ENCODE measurements at regions not wholly inside any gene's neighbourhood (a gene's known extent, or its start where the extent isn't known, plus 50 kb on each side); places are given as distances from the start of the nearest gene placed in this dataset.
"Not testable (repeated sequence)": the region's sequence is repeated elsewhere in the genome, so short reads cannot be mapped to it uniquely, and the experiment has no call there.

DNA sequence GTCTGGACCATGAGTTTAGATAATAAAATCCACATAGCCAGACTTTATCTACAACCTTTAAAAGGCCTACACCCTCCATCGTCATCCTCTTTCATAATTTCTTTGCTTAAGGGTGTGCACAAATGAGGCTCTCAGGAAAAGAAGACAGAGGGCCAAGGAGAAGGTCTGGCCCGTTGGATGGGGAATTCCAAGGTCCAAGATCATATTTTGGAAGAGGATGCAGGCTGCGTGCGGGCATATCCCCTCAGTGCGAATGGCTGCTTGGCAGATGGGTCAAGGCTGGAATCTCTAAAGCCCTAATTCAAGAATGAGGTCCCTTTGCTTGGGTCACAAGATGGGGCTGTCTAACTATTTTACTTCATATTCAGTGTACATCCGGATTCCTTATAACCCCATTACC lies 782.2 kb upstream of the NCAM2 start:
- DNase-seq, result no peak

DNA sequence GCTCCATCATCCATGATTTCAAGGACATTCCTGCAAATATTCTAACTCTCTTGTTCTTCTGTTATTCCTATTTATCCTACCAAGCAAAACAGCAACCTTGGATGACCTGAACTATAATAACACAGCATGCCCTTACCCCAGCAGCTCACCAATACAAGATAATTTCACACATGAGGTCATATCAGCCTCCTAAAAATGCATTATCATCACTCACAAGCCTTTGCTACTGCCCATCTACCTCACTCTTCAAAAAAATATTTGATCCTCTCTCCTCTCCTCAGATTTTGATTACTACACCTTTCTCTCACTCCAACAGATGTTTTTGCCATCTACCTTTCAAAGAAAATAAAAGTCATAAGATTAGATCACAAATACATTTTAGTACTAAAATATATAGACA lies 777.6 kb upstream of the NCAM2 start:
- no peak for DNase-seq

DNA sequence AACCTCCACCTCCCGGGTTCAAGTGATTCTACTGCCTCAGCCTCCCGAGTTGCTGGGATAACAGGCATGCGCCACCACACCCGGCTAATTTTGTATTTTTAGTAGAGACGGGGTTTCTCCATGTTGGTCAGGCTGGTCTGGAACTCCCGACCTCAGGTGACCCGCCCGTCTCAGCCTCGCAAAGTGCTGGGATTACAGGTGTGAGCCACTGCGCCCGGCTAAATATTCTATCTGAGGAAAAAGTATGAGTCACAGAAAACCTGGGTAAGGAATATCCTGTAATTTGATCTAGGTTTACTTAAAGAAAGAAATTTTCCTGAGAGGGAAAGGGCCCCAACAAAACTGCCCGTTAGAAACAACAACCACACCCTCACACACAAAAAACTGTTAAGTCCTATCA lies 776.2 kb upstream of the NCAM2 start:
- not testable (repeated sequence) for DNase-seq

DNA sequence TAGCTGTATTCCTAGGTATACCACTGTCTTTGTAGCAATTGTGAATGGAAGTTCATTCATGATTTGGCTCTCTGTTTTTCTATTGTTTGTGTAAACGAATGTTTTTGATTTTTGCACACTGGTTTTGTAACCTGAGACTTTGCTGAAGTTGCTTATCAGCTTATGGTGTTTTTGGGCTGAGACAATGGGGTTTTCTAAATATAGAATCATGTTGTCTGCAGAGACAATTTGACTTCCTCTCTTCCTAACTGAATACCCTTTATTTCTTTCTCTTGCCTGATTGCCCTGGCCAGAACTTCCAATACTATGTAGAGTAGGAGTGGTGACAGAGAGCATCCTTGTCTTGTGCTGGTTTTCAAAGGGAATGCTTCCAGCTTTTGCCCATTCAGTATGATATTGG lies 761.6 kb upstream of the NCAM2 start:
- DNase-seq, result not testable (repeated sequence)

DNA sequence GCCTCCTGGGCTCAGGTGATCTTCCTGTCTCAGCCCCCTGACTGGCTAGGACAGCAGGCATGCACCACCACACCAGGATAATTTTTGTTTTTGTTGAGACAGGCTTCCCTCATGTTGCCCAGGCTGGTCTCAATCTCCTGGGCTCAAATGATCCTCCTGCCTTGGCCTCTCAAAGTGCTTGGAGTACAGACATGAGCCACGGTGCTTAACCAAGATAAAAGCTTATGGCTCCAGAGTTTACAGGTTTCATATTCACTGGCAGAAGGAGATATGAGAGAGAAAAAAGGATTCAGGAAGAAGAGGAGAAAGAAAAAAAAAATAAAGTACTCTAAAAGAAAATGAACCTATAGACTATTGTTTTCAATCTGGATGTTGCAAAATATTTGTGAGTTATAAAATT lies 748.8 kb upstream of the NCAM2 start:
- no peak for DNase-seq

DNA sequence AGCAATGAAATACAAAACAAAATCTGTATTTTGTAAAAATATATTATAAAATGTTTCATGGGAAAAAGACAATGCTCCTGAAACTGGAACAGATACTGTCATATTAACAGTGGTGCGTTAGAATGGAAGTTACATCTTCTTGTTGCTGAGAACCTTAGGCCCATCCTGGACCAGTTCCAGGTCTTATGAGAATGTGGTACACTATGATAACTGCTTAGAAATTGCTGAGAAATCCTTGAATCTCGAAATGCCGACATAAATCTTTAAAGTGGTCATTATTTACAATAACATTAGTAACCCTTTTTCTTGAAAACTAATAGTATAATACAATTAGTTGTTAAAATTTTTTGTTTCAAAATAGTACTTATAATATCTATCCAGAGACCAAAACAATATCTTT lies 747.9 kb upstream of the NCAM2 start:
- DNase-seq, result no peak

DNA sequence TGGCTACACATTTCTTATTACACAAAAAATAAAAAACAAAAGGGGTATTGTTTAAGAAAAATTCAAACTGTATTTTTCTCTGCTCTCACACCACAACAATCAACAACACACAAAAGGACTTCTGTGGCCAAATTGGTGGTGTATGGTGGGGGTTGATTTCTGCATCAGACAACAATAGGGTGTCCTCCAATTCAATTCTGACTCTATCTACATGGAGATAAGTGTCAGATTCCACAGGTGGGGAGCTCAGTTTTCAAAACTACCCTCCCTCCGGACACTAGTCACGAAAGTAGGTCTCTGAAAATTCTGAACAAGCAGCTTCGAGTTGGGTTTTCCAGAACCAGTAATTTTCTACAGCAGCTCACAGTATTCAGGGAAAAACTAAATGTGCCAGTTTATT lies 744.9 kb upstream of the NCAM2 start:
- DNase-seq, result no peak

DNA sequence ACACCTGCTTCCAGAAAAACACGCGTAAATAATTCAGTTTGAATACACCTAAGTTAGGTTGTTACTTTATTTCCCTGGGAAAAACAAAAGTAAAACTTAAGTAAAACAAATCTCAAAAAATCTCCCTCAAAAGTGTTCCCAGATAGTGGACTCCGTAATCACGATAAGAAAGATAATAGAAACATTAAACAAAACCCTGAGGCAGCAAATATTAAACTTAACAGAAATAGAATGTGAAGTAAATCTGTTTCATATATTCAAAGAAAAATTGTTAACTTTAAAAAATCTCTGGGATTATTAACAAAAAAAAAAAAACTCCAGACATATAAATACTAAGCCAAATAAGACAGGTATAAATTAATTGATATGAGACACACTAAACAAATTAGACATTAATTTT lies 743.2 kb upstream of the NCAM2 start:
- DNase-seq, result no peak

DNA sequence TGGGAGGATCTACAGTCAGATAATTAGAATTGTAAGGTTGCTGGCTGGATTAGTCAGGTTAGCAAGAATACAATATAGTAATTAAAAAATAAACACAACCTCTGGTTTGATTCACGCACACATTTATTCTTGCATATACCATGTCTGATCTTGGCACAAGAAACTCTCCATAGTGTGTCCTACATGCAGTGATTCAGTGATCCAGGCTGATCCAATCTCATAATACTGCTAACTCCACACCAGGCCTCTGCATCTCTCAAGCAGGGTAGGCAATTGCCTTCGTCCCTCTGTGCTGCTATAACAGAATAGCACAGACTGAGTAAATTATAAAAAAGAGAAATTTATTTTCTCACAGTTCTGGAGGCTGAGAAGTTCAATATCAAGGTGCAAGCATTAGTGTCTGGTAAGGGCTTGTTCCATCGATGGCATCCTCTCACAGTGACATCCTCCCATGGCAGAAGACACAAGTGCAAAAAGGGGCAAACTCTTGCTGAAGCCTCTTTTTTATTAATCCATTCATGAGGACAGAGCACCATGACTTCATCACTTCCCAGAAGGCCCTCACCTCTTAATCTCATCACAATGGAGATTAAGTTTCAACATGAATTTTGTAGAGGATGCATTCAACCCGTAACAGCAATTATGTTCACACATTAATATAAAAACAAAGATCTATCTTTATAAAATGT lies 741.0 kb upstream of the NCAM2 start:
- no peak for DNase-seq

DNA sequence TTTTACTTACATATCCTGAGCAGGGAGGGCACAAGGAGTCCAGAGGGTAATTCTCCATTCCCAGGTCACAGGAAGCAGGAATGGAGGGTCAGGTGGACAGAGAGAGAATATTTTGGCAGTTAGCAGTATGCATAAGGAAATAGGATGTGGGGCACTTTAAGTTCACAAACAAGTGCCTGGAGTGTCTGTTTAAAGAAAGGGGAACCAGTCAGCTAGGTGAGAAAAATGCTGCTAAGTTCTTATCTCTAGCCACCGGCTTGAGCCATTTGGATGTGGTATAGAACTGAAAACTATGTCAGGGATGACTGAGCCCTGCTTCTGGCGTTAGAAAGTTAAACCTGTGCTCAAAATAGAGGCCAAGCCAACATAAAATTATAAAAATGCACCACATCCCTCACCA lies 739.7 kb upstream of the NCAM2 start:
- DNase-seq, result no peak

DNA sequence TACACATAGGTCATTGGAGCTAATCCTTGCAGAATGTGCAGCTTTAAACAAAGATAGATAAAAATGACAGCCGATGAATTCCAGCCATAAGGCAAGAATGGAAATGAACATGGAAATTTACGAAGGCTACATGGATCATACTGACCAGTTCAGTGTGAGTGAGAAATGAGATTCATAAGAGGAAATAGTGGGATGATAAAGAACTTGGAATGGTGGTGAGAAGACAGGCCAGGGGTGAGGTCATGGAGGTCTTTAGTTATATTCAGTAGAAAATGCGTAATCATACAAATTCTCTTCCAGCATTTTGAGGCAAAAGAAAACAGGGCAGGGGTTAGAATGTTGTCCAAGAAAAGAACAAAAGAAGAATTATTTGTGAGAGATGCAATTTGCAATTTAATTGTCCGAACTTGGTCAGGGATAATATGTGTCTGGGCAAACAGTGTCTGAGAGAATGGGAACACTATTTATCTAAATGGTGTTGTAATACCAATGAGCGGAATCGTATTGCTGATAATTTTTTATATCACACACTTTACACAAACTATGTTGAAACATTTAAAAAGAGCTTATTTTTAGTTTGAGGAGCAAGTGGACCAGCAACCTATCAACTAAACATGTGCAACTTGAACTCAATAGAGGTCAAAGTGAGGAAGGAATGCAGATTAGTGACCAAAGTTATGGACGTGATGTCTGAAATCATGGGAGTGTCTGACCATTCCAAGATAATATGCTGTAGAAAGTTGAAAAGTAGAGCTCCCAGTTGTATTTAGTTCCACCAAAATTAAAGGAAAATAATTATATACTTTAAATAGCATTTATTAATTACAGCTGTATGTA lies 739.0 kb upstream of the NCAM2 start:
- no peak for DNase-seq

DNA sequence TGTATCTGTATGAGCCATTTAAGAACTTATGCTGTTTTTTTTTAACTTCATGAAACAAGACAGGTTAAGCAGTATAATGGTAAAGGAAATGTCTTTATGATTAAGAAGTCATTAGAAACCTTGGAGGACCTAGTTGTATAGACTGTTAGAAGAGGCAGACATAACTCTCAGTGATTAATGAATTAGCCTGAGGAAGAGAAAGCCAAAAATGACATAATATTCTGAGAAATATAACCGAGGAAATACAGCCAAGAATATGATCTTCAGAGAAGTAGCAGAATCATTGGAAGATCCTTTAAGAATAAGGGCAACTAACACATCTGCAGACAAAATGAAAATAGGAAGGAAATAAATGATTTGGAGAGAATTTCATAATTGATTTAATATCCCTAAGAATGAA lies 738.1 kb upstream of the NCAM2 start:
- no peak for DNase-seq

DNA sequence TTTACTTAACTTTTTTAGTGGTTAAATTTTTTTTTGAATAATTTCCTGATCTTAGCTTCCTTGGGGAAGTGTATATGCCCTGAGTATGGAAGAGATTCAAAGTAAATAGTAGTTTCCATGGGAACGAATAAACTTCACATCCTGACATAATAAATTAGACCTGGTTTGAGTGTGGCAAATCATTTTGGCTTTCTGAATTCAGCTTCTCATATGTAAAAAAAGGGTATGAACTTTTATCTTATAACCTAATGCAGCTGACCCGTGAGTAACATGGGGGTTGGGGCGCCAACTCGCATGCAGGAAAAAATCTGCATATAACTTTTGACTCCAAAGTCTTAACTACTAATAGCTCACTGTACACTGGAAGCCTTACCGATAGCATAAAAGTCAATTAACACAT lies 736.8 kb upstream of the NCAM2 start:
- DNase-seq, result no peak

DNA sequence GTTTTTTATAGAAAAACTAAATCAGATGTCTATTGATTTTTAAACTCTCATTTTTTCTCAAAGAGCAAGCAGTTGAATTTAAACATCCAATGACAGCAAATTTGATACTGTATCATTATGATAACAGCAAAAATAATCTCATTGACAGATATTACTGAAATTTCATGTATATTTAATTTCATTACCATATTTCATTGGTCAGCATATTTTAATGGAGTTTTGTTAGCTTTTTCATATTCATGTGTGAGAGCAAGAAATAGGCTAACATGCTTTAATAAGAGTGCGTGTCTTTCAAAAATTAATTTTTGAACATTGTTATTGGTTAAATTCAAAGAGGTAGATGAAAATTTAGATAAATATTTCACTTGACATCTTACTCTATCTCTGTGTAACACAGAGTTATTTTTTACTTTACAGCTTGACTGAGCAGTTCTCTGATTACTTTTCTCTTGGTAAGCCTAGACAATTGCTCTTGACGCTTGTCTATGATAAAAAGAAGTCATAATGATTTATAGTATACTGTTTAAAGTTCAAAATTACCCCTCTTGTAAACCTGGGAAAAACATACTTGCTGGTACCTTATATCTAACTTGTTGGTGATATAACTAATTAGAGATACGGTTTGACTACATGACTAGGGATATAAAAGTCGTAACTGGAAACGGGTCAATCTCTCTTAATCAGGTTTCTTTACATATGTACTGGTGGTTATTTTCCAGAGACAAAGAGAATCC lies 732.3 kb upstream of the NCAM2 start:
- DNase-seq, result no peak

DNA sequence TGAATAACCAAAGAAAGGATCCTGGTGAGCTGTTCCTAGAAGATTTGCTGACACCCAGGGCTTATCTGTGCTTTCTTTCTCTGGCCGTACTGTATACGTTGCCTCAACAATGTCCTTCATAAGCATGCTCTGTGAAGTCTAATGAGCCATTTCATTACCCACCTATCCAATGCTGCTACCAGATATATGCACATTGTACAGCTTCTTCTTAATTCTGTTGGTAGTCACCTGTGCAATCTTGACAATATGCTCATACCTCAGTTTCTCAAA lies 731.8 kb upstream of the NCAM2 start:
- no peak for DNase-seq

DNA sequence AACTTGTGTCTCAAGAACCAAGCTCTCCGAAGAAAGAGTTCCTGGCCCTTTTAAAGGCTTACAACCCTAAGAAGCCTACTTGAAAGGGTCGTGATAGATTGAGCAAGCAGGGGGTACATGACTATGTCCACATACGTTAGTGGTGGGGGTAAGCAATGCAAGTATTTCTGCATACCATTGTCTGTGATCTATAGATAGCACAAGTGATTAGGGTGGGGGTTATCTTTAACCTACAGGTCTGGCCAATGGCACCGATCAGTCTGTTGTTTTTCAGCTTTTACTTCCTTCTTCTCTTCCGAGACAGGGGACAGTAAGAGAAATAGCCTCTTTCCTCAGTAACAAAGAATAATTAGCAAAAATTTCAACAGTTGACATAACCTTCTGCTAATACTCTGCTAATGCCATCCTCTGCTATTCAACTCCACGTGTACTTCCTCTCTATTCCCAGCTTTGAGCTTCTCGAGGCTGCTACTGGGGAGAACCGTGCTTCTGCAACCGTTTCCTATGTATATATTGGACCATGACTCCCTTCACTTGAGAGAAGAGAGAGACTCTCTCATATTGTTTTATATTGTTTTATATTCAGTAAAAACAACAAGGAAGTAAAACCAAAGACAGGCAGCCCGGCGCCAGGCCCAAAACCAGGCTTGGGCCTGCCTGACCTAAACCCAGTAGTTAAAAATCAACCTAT lies 727.7 kb upstream of the NCAM2 start:
- DNase-seq, result no peak

DNA sequence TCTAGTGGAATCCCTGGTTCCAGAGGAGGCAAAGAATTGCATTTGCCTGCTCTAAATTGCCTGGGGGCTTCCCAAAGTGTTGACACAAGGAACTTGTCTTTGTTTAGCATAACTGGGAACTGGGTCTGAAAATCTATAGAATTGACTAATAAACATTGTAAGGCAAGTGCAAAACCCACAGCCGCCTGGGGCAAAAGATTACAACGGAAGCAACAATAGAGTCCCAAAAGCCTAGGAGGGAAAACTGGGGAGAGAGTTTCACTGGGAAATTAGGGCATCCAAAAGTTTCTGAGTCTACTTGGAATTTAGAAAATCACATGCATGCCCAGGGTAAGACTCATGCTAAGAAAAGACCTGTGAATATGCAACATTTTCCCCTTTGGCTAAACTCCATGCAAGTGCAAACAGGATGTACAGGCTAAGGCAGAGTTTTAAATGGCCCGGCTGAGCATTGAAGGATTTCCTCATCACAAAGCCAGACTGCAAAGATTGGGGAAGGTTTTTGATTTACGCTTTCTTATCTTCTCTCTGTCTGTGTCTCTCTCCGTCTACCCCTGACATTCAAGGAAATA lies 725.3 kb upstream of the NCAM2 start:
- DNase-seq, result no peak

DNA sequence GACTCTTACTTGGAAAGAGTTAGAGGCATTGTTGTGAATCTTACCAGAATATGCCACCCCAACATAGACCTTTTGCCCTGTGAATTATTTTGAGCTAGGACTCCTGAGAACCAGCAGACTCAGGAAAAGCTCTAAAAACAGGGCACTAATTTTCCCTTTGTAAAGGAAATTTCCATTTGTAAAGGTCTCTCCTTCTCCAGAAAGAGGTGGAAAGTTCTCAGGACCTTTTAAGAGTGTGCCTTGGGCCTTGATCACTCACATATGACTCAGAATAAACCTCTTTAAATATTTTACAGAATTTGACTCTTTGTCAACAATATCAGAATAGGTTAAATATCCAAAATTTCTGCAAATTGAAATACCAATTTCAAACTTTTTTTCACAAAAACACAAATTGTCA lies 721.8 kb upstream of the NCAM2 start:
- no peak for DNase-seq

DNA sequence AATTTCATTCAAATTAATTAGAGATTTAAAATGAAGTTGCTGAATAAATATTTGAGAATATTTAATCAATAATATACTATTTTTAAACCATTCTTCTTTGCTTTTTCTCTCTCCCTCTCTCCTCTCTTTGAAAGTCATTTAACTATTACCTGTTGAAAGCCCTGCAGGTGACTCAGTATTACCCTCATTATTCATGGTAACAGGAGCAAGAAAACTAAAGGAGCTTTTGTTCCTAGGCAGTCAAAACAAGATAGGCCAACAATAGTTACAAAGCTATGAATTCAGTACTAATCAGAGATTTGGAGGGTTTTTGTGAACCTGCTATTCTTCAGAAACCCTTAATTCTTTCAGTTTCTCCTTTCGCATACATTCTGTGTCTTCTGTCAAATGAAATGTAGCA lies 721.3 kb upstream of the NCAM2 start:
- DNase-seq, result no peak

DNA sequence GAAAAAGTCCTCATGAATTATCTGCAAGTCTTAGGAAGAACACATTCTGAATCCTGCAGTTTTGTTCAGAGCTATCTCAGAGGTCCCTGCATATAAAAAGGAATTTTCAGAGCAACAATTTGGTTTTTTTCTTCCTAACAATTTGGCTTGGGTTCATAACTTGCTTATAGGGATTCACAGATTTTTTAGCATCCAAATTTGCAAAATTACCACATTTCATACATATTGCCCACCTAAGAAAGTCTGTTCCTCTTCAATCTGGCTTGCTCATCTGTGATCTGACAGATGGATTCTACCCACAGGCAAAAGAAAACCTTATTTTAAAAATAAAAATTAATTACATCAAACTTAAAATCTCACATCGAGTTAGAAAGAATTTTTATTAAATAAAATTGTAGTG lies 714.4 kb upstream of the NCAM2 start:
- no peak for DNase-seq

DNA sequence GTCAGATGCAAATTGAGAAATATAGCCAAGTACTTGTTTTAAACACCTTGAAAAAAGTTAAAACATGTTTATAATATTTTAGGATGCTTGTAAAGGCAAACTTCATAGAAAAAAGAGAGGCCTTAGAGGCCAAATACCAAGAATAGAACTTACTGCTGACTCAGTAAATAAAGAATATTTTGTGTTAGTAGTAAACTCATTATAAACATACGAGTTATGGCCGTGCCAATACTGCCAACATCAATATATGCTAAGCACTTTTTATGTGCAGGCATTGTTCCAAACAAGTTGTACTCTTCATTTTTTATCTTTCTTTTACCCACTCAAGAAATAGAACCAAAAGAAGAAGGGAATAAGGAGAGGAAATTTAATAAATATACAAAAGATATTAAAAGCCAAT lies 705.9 kb upstream of the NCAM2 start:
- no peak for DNase-seq

DNA sequence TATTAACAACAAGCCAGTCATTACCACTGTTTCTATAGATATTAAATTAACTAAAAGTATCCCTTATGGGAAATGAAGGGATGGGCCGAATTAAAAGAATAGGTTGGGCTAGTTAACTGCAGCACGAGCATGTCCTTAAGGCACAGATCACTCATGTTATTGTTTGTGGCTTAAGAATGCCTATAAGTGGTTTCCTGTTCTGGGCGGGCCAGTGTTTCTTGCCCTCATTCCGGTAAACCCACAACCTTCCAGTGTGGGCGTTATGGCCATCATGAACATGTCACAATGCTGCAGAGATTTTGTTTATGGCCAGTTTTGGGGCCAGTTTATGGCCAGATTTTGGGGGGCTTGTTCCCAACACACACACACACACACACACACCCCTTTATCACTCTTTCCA lies 705.4 kb upstream of the NCAM2 start:
- DNase-seq, result not testable (repeated sequence)

DNA sequence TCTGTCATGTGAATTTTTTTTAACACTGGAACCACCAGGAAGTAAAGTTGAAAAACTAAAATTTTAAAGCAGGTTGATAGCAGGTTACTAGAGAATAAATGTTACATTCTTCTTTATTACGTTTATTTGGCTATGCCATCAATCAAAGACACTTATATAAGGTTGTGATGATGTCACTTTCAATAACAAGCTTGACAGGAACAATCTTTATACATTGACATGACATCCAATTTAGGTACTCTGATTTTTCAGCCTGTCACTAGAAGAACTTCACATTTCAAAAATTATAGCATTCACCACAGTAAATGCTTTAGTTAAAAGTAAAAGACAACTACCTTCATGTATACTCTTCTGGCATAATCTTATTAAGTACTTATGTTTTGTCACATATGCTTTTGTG lies 696.8 kb upstream of the NCAM2 start:
- DNase-seq, result no peak

All from SW 1271 (cell line).